H9 (cell line): ENCODE measurements at regions not wholly inside any gene's neighbourhood (a gene's known extent, or its start where the extent isn't known, plus 50 kb on each side); places are given as distances from the start of the nearest gene placed in this dataset.

Experiments used
- DNase-seq: peaks from one replicate; pipeline ENCODE4 v3.0.0-alpha.2; 2017
- H2AFZ ChIP-seq: one replicate; pipeline ENCODE4 v1.6.1; 2013; ENCODE audit warnings: mild to moderate bottlenecking, low read length, control low read depth, moderate library complexity
- H2AK5ac ChIP-seq: 2 replicates; pipeline ENCODE4 v1.6.1; 2013; ENCODE audit warnings: low read length, control low read depth, mixed read lengths; ENCODE audit not compliant: insufficient read length
- H2BK120ac ChIP-seq: one replicate; pipeline ENCODE4 v1.6.1; 2013; ENCODE audit warnings: low read depth, mild to moderate bottlenecking, low read length, control low read depth, inconsistent platforms; ENCODE audit not compliant: poor library complexity, severe bottlenecking
- H2BK12ac ChIP-seq: 2 replicates; pipeline ENCODE4 v1.6.1; 2013; ENCODE audit warnings: low read length, control low read depth, mixed read lengths, low read depth; ENCODE audit not compliant: insufficient read length
- H2BK15ac ChIP-seq: 2 replicates; pipeline ENCODE4 v1.6.1; 2013; ENCODE audit warnings: low read depth, low read length, control low read depth
- H2BK20ac ChIP-seq: one replicate; pipeline ENCODE4 v1.6.1; 2013; ENCODE audit warnings: low read depth, mild to moderate bottlenecking, low read length, control low read depth, inconsistent platforms; ENCODE audit not compliant: poor library complexity, severe bottlenecking
- H2BK5ac ChIP-seq: 2 replicates; pipeline ENCODE4 v1.6.1; 2013; ENCODE audit warnings: low read length, control low read depth, mixed read lengths; ENCODE audit not compliant: insufficient read length
- H3K14ac ChIP-seq: 2 replicates; pipeline ENCODE4 v1.6.1; 2013; ENCODE audit warnings: low read length, control low read depth; ENCODE audit not compliant: insufficient read depth
- H3K18ac ChIP-seq: 2 replicates; pipeline ENCODE4 v1.6.1; 2013; ENCODE audit warnings: low read depth, mild to moderate bottlenecking, mixed read lengths, low read length, control low read depth; ENCODE audit not compliant: insufficient read length
- H3K23ac ChIP-seq: 2 replicates; pipeline ENCODE4 v1.6.1; 2013; ENCODE audit warnings: low read length, control low read depth, mixed read lengths, low read depth; ENCODE audit not compliant: insufficient read length
- H3K23me2 ChIP-seq: 2 replicates; pipeline ENCODE4 v1.6.1; 2013; ENCODE audit warnings: low read depth, mild to moderate bottlenecking, mixed read lengths, low read length, control low read depth; ENCODE audit not compliant: insufficient read length, poor library complexity, severe bottlenecking
- H3K27ac ChIP-seq: 2 replicates; pipeline ENCODE4 v1.5.1; 2013; ENCODE audit warnings: low read length, control low read depth, mixed read lengths, low read depth; ENCODE audit not compliant: insufficient read length
- H3K27me3 ChIP-seq: 2 replicates; pipeline ENCODE4 v1.6.1; 2013; ENCODE audit warnings: low read length, control low read depth, inconsistent platforms; ENCODE audit not compliant: insufficient read depth
- H3K4ac ChIP-seq: 2 replicates; pipeline ENCODE4 v1.6.1; 2013; ENCODE audit warnings: low read depth, mild to moderate bottlenecking, control low read depth, inconsistent platforms, low read length, moderate library complexity
- H3K4me1 ChIP-seq: 2 replicates; pipeline ENCODE4 v1.6.1; 2013; ENCODE audit warnings: low read length, control low read depth, inconsistent platforms; ENCODE audit not compliant: insufficient read depth
- H3K4me2 ChIP-seq: 2 replicates; pipeline ENCODE4 v1.6.1; 2013; ENCODE audit warnings: low read length, control low read depth, mixed read lengths; ENCODE audit not compliant: insufficient read length, insufficient read depth
- H3K56ac ChIP-seq: 2 replicates; pipeline ENCODE4 v1.6.1; 2013; ENCODE audit warnings: low read depth, mild to moderate bottlenecking, mixed read lengths, low read length, control low read depth; ENCODE audit not compliant: insufficient read length
- H3K79me1 ChIP-seq: 2 replicates; pipeline ENCODE4 v1.6.1; 2013; ENCODE audit warnings: low read depth, mild to moderate bottlenecking, moderate library complexity, low read length, control low read depth, inconsistent platforms; ENCODE audit not compliant: insufficient read depth, poor library complexity, severe bottlenecking
- H3K79me2 ChIP-seq: 2 replicates; pipeline ENCODE4 v1.6.1; 2013; ENCODE audit warnings: low read length, control low read depth, inconsistent platforms; ENCODE audit not compliant: insufficient read depth
- H3K9ac ChIP-seq: 2 replicates; pipeline ENCODE4 v1.6.1; 2013; ENCODE audit warnings: low read length, control low read depth, mixed read lengths; ENCODE audit not compliant: insufficient read length; ENCODE audit errors: extremely low read depth
- H3K9me3 ChIP-seq: one replicate; pipeline ENCODE4 v1.6.1; 2013; ENCODE audit warnings: low read depth, low read length, inconsistent platforms; ENCODE audit not compliant: control insufficient read depth
- H3T11ph ChIP-seq: one replicate; pipeline ENCODE4 v1.6.1; 2013; ENCODE audit warnings: mild to moderate bottlenecking, low read length, control low read depth, inconsistent platforms
- H4K20me1 ChIP-seq: one replicate; pipeline ENCODE4 v1.6.1; 2013; ENCODE audit not compliant: control insufficient read depth, insufficient read length, insufficient read depth
- H4K5ac ChIP-seq: 2 replicates; pipeline ENCODE4 v1.6.1; 2013; ENCODE audit warnings: low read depth, mild to moderate bottlenecking, mixed read lengths, low read length, control low read depth; ENCODE audit not compliant: insufficient read length
- H4K8ac ChIP-seq: replicated peaks from 2 replicates; pipeline ENCODE4 v1.6.1; 2013; ENCODE audit warnings: low read length, control low read depth, mixed read lengths, low read depth; ENCODE audit not compliant: insufficient read length
- H4K91ac ChIP-seq: 2 replicates; pipeline ENCODE4 v1.6.1; 2013; ENCODE audit warnings: low read depth, mild to moderate bottlenecking, moderate library complexity, mixed read lengths, low read length, control low read depth; ENCODE audit not compliant: insufficient read length
- H3K27ac Mint-ChIP-seq, 3 experiments: 2 replicates in 2 of 3; 3 replicates in 1 of 3; pipeline ENCODE4 v1.8.0; 2020 to 2021; ENCODE audit warnings: mixed read lengths in 3 of 3, mild to moderate bottlenecking in 1 of 3, moderate library complexity in 1 of 3
- H3K27me3 Mint-ChIP-seq: 2 replicates; pipeline ENCODE4 v1.8.0; 2021; ENCODE audit warnings: low read depth, mild to moderate bottlenecking, moderate library complexity, mixed read lengths
- H3K36me3 Mint-ChIP-seq, 3 experiments: 2 replicates in 2 of 3; 3 replicates in 1 of 3; pipeline ENCODE4 v1.8.0; 2020 to 2021; ENCODE audit warnings: low read depth in 3 of 3, mixed read lengths in 3 of 3; ENCODE audit not compliant: insufficient read depth in 1 of 3
- H3K4me1 Mint-ChIP-seq, 2 experiments: 2 replicates each; pipeline ENCODE4 v1.8.0; 2020; ENCODE audit warnings: mixed read lengths in 2 of 2
- H3K4me3 Mint-ChIP-seq, 2 experiments: 2 replicates in 1 of 2; 3 replicates in 1 of 2; pipeline ENCODE4 v1.8.0; 2020 to 2021; ENCODE audit warnings: mild to moderate bottlenecking in 2 of 2, mixed read lengths in 2 of 2, moderate library complexity in 1 of 2
- H3K9me3 Mint-ChIP-seq, 2 experiments: 2 replicates in 1 of 2; 3 replicates in 1 of 2; pipeline ENCODE4 v1.8.0; 2020; ENCODE audit warnings: mild to moderate bottlenecking in 2 of 2, mixed read lengths in 2 of 2, moderate library complexity in 1 of 2
- CTCF ChIP-seq: fragments of 200-600 bp; sonication (generic); conservative IDR thresholded peaks from 3 replicates; pipeline ENCODE4 v1.8.0; 2021; ENCODE audit warnings: antibody characterized with exemption, mild to moderate bottlenecking

- no peak overlapping the region for H3T11ph ChIP-seq
- H3K4me3 Mint-ChIP-seq, result no peak overlapping the region
- no peak overlapping the region for H2BK120ac ChIP-seq
- no peaks in the 10 kb centered on the region for H3K4me1 ChIP-seq
- no peak overlapping the region for H3K4ac ChIP-seq
- H3K14ac ChIP-seq, result no peak overlapping the region
- no peak overlapping the region for H4K8ac ChIP-seq
- no peak overlapping the region for H3K23ac ChIP-seq
- H3K79me2 ChIP-seq, result no peaks in the 10 kb centered on the region
- no peak for DNase-seq
- H2BK20ac ChIP-seq, result no peak overlapping the region
- H2AK5ac ChIP-seq, result no peak overlapping the region
- H3K23me2 ChIP-seq, result no peaks in the 10 kb centered on the region
- no peak overlapping the region for H3K4me2 ChIP-seq
- no peak overlapping the region for H3K18ac ChIP-seq
- H2BK15ac ChIP-seq, result no peak overlapping the region
- H3K27me3 ChIP-seq, result no peaks in the 10 kb centered on the region
- H3K36me3 Mint-ChIP-seq, result peaks cover 0 to 2% (median 0%) of the 10 kb centered on the region in 3 experiments; a peak in 1 of 7 replicates
- H3K27me3 Mint-ChIP-seq, result no peaks in the 10 kb centered on the region
- no peaks in the 10 kb centered on the region for H4K20me1 ChIP-seq
- H3K9me3 Mint-ChIP-seq, result no peaks in the 10 kb centered on the region
- H3K9ac ChIP-seq, result no peak overlapping the region
- H2BK12ac ChIP-seq, result no peak overlapping the region
- H4K91ac ChIP-seq, result no peak overlapping the region
- no peak for TF ChIP-seq CTCF
- no peaks in the 10 kb centered on the region for H3K79me1 ChIP-seq
- no peak overlapping the region for H3K27ac ChIP-seq
- H4K5ac ChIP-seq, result no peak overlapping the region
- H3K27ac Mint-ChIP-seq, result no peak overlapping the region
- H3K4me1 Mint-ChIP-seq, result no peaks in the 10 kb centered on the region
- no peak overlapping the region for H3K56ac ChIP-seq
- no peaks in the 10 kb centered on the region for H3K9me3 ChIP-seq
- no peak overlapping the region for H2BK5ac ChIP-seq
- H2AFZ ChIP-seq, result no peak overlapping the region
These were observed 131.0 kb downstream of the CEP57L1 start for GRCh38 chr6:109226353-109226752.
